DND-41 (cell line): ENCODE measurements at regions not wholly inside any gene's neighbourhood (a gene's known extent, or its start where the extent isn't known, plus 50 kb on each side); places are given as distances from the start of the nearest gene placed in this dataset.

Experiments
- EZH2 ChIP-seq: IDR thresholded peaks from 3 replicates; pipeline ENCODE4 v1.6.1; 2012; ENCODE audit warnings: borderline replicate concordance, low read depth, mild to moderate bottlenecking, moderate library complexity, low read length, inconsistent platforms; ENCODE audit not compliant: severe bottlenecking
- TF ChIP-seq, protein P1 (sequence below): IDR thresholded peaks from 2 replicates; pipeline ENCODE4 v1.5.1; 2012; ENCODE audit warnings: borderline replicate concordance, low read length, moderate library complexity, mild to moderate bottlenecking; ENCODE audit not compliant: poor library complexity, severe bottlenecking; ENCODE audit errors: extremely low read depth

GRCh38 chr7:17133977-17134376 lies 164.5 kb upstream of the AHR start:
- no peak for TF ChIP-seq EZH2
- TF ChIP-seq, protein P1, sequence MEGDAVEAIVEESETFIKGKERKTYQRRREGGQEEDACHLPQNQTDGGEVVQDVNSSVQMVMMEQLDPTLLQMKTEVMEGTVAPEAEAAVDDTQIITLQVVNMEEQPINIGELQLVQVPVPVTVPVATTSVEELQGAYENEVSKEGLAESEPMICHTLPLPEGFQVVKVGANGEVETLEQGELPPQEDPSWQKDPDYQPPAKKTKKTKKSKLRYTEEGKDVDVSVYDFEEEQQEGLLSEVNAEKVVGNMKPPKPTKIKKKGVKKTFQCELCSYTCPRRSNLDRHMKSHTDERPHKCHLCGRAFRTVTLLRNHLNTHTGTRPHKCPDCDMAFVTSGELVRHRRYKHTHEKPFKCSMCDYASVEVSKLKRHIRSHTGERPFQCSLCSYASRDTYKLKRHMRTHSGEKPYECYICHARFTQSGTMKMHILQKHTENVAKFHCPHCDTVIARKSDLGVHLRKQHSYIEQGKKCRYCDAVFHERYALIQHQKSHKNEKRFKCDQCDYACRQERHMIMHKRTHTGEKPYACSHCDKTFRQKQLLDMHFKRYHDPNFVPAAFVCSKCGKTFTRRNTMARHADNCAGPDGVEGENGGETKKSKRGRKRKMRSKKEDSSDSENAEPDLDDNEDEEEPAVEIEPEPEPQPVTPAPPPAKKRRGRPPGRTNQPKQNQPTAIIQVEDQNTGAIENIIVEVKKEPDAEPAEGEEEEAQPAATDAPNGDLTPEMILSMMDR: no peak
